ENCODE measurements at regions not wholly inside any gene's neighbourhood (a gene's known extent, or its start where the extent isn't known, plus 50 kb on each side); places are given as distances from the start of the nearest gene placed in this dataset.

DNA sequence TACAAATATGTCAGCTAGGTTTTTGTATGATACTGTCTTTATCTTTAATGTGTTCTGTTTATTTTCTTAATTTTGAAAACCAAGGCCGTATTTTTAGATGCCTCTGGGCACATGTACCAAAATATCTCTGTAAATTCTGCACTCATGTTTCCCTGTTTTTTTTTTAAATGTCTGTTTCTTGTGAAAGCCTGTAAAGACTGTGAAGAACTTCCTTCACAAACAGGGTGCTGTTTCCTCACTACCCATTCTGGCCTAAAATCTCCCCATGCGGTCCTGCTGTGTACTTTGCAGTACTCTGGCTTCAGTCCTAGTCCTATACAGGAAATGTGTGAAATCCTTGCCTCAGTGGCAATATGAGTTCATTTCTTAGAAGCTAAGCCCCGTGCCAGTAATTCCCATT is 133.4 kb upstream of the ZBTB20 start:
- Histone ChIP-seq H3K27ac (peak overlapping the region in 3 of 12 donors; percentile 11 to 57 (median 26)), H3K4me1 (peaks cover 0 to 21% (median 0%) of the 10 kb centered on the region in 12 donors), H3K9me3 (no peaks in the 10 kb centered on the region), H3K27me3 (no peaks in the 10 kb centered on the region), H3K4me3 (no peak overlapping the region), H3K36me3 (no peaks in the 10 kb centered on the region)
- no peak for DNase-seq
- TF ChIP-seq, protein P1, sequence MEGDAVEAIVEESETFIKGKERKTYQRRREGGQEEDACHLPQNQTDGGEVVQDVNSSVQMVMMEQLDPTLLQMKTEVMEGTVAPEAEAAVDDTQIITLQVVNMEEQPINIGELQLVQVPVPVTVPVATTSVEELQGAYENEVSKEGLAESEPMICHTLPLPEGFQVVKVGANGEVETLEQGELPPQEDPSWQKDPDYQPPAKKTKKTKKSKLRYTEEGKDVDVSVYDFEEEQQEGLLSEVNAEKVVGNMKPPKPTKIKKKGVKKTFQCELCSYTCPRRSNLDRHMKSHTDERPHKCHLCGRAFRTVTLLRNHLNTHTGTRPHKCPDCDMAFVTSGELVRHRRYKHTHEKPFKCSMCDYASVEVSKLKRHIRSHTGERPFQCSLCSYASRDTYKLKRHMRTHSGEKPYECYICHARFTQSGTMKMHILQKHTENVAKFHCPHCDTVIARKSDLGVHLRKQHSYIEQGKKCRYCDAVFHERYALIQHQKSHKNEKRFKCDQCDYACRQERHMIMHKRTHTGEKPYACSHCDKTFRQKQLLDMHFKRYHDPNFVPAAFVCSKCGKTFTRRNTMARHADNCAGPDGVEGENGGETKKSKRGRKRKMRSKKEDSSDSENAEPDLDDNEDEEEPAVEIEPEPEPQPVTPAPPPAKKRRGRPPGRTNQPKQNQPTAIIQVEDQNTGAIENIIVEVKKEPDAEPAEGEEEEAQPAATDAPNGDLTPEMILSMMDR (IDR thresholded peaks at IDR 0.05) = no peak
- no peak for TF ChIP-seq POLR2A (IDR thresholded peaks at IDR 0.05)
- no peak for ATAC-seq
- 50 to 56% (median 54%) methylated on average over 3 of the region's 3 CpGs for WGBS, 4 donors
- intact Hi-C loops (cut with DNase I) = no loop called here

DNA sequence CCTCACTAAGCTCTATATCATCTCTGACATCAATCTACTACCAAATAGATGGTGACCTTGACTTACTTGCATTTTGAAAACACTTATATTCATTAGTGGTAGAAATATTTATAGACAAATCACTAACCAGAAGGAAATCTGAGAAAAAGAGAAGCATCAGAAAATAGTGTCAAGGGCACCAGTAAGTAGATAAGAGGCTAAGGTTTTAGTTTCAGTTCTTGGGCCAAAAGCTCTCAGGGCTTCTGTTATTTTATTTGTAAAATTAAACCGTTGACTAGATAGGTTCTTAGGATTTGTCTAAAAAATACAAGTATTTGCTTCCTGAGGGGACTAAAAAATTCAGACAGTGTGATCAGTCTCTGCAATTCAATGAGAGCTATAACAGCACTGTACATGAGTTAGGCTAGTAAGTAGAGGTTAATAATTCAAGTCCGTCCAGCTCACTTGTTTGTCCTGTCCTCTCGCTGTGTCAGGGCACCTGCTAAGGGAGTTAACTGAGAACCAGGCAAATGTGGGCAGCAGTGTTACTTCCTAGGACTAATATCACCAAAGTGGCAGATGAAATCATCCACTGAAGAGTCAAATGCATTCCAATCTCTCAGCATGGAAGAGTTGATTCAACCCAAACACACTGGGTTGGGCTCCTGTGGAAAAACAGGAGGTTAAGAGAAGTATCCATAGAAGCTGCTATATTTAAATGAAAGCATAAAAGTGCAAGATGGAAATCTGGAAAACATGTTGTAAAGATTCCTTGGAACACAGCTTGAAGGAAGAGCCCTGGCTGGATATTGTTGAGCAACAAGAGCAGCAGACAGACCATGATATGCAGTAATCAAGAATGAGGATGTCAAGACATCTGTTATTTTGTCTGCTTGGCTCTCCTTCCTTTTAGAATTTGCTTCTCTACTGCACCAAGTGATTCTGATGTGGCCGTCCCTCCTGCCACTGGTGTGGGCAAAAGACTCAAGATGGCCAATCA is 134.9 kb upstream of the ZBTB20 start:
- WGBS, 4 donors = 74 to 92% (median 79%) methylated on average over 4 of the region's 4 CpGs
- no peaks in the 10 kb centered on the region for H3K9me3 ChIP-seq
- H3K36me3 ChIP-seq = no peaks in the 10 kb centered on the region
- DNase-seq = no peak
- no peak overlapping the region for H3K4me3 ChIP-seq
- no peaks in the 10 kb centered on the region for H3K27me3 ChIP-seq
- TF ChIP-seq, protein P1 (IDR thresholded peaks at IDR 0.05) = no peak
- TF ChIP-seq POLR2A (IDR thresholded peaks at IDR 0.05) = no peak
- peak overlapping the region in 1 of 12 donors; percentile 57 for H3K27ac ChIP-seq
- ATAC-seq = no peak
- intact Hi-C loops (cut with DNase I) = no loop called here
- H3K4me1 ChIP-seq = peaks cover 0 to 21% (median 0%) of the 10 kb centered on the region in 12 donors

DNA sequence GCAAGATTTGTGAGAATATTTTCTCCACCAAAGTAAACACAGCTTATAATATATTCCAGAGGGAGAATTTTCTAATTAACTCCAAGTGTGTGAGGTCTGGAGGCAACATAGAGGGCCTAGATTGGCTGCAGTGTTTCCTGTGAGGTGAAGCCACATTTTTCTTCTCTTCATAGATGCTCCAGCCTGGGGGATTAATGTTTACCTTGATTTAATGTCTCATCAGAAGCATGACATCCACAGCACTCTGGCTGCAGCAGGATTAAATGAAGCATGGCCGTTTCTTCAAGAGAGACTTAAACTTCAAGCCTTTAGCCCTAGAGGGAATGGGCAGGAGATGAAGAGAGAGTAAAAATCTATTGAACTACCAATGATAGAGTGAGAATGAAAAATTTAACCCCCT is 137.9 kb upstream of the ZBTB20 start:
- WGBS, 4 donors = 72 to 84% (median 78%) methylated on average over 1 of the region's 1 CpG
- ATAC-seq = no peak
- DNase-seq = no peak
- H3K27ac ChIP-seq = no peak overlapping the region
- intact Hi-C loops (cut with DNase I) = no loop called here
- peaks cover 0 to 17% (median 0%) of the 10 kb centered on the region in 12 donors for H3K4me1 ChIP-seq
- H3K4me3 ChIP-seq = no peak overlapping the region
- no peaks in the 10 kb centered on the region for H3K27me3 ChIP-seq
- H3K9me3 ChIP-seq = no peaks in the 10 kb centered on the region
- no peaks in the 10 kb centered on the region for H3K36me3 ChIP-seq
- TF ChIP-seq, protein P1 (IDR thresholded peaks at IDR 0.05) = no peak
- no peak for TF ChIP-seq POLR2A (IDR thresholded peaks at IDR 0.05)

DNA sequence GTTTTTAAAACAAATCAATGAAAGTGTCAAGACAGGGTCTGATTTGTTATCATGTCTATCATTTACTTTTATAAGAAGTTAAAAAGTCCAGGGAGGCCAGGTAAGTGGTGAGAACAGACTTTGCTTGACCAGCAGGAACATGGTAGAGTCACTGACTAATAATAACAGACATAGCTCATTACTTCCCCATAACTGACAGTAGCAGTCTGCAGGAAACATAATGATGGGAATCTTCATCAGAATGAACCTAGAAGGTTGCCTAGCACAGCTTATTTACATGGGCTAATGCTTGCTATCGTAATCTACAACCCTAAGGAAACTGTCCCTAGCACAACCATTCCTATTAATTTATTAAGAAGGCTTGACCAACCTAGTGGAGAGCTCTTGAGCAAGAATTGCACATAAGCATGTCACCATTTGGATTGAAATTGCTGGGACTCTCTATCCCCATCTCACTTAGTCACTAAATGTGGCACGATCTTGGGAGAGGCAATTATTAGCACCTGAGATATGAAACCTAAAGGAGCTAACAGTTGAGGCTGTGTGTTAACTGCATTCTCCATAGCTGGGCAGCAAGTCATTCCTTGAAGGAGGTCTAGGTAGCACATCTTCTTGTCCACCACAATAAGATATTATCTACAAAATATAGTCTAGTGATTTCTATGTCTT is 139.6 kb upstream of the ZBTB20 start:
- TF ChIP-seq, protein P1 (IDR thresholded peaks at IDR 0.05) = no peak
- H3K27me3 ChIP-seq = no peaks in the 10 kb centered on the region
- intact Hi-C loops (cut with DNase I) = no loop called here
- ATAC-seq (no peak), DNase-seq (no peak)
- H3K4me3 ChIP-seq = no peak overlapping the region
- H3K4me1 ChIP-seq = peaks cover 0 to under 1% (median 0%) of the 10 kb centered on the region in 12 donors
- no peak overlapping the region for H3K27ac ChIP-seq
- H3K36me3 ChIP-seq = no peaks in the 10 kb centered on the region
- H3K9me3 ChIP-seq = no peaks in the 10 kb centered on the region
- 90 to 96% (median 94%) methylated on average over 2 of the region's 2 CpGs for WGBS, 4 donors

Data from heart left ventricle (tissue), 16 donors.